ENCODE measurements at regions not wholly inside any gene's neighbourhood (a gene's known extent, or its start where the extent isn't known, plus 50 kb on each side); places are given as distances from the start of the nearest gene placed in this dataset.

- no peaks in the 10 kb centered on the region for H3F3A ChIP-seq (replicated peaks; ENCODE audit: low read depth)
- H3K4me1 ChIP-seq (ENCODE audit: insufficient read depth): no peaks in the 10 kb centered on the region
- H3K27me3 Mint-ChIP-seq (ENCODE audit: insufficient read depth, low read depth, poor library complexity): peaks cover 2% of the 10 kb centered on the region
- H3K4me1 Mint-ChIP-seq: no peaks in the 10 kb centered on the region
- no peak overlapping the region for H3K4me3 ChIP-seq
- no peak overlapping the region for H3K27ac ChIP-seq (ENCODE audit: low read depth)
- no peaks in the 10 kb centered on the region for H4K20me1 ChIP-seq (replicated peaks; ENCODE audit: insufficient read depth)
- H3K27ac Mint-ChIP-seq: no peak overlapping the region
- no peaks in the 10 kb centered on the region for H3K27me3 ChIP-seq (ENCODE audit: insufficient read depth)
- no peak overlapping the region for H2AFZ ChIP-seq
- DNase-seq (ENCODE audit: low spot score) (no peak), ATAC-seq (no peak)
- H3K36me3 Mint-ChIP-seq (ENCODE audit: low read depth): no peaks in the 10 kb centered on the region; the same call in 2 of the 3 replicates
- no peaks in the 10 kb centered on the region for H3K79me2 ChIP-seq (replicated peaks; ENCODE audit: insufficient read depth)
- no peak overlapping the region for H3K4me3 Mint-ChIP-seq
- TF ChIP-seq EZH2 (IDR thresholded peaks at IDR 0.05; ENCODE audit: low read depth, unreplicated experiment) (no peak), ETS1 (IDR thresholded peaks at IDR 0.05) (no peak)
- H3K4me2 ChIP-seq: no peak overlapping the region
- peaks cover 17% of the 10 kb centered on the region for H3K9me3 Mint-ChIP-seq
- H3K9me2 ChIP-seq (ENCODE audit: insufficient read depth): no peaks in the 10 kb centered on the region
- H3K36me3 ChIP-seq (ENCODE audit: insufficient read depth): no peaks in the 10 kb centered on the region
These were observed 86.7 kb upstream of the IPO5 start for GRCh38 chr13:97866751-97867150.

GRCh38 chr13:97873398-97873797 lies 80.1 kb upstream of the IPO5 start:
- Histone ChIP-seq H3K4me3 (no peak overlapping the region), H3K79me2 (replicated peaks; ENCODE audit: insufficient read depth) (no peaks in the 10 kb centered on the region), H4K20me1 (replicated peaks; ENCODE audit: insufficient read depth) (no peaks in the 10 kb centered on the region), H3K36me3 (ENCODE audit: insufficient read depth) (no peaks in the 10 kb centered on the region), H2AFZ (no peak overlapping the region), H3K27ac (ENCODE audit: low read depth) (no peak overlapping the region), H3K4me2 (no peak overlapping the region), H3K4me1 (ENCODE audit: insufficient read depth) (peaks cover 16% of the 10 kb centered on the region; the same call in 1 of the 2 replicates), H3F3A (replicated peaks; ENCODE audit: low read depth) (no peaks in the 10 kb centered on the region), H3K9me2 (ENCODE audit: insufficient read depth) (peaks cover 5% of the 10 kb centered on the region; the same call in 1 of the 2 replicates), H3K27me3 (ENCODE audit: insufficient read depth) (no peaks in the 10 kb centered on the region)
- no peaks in the 10 kb centered on the region; the same call in 2 of the 3 replicates for H3K9me3 Mint-ChIP-seq
- ATAC-seq (no peak), DNase-seq (ENCODE audit: low spot score) (no peak)
- no peak overlapping the region for H3K4me3 Mint-ChIP-seq
- peaks cover 2% of the 10 kb centered on the region for H3K27me3 Mint-ChIP-seq (ENCODE audit: insufficient read depth, low read depth, poor library complexity)
- no peaks in the 10 kb centered on the region for H3K36me3 Mint-ChIP-seq (ENCODE audit: low read depth)
- no peak for TF ChIP-seq ETS1 (IDR thresholded peaks at IDR 0.05)
- no peak for TF ChIP-seq CREB1 (CRISPR knock-in tag; IDR thresholded peaks at IDR 0.05; ENCODE audit: low read depth)
- TF ChIP-seq EZH2phosphoT487 (IDR thresholded peaks at IDR 0.05; ENCODE audit: unreplicated experiment): no peak
- no peak for TF ChIP-seq ZNF462 (CRISPR knock-in tag; IDR thresholded peaks at IDR 0.05)
- TF ChIP-seq ZNF331 (CRISPR knock-in tag; IDR thresholded peaks at IDR 0.05; ENCODE audit: low read depth): no peak
- no peak for TF ChIP-seq ZNF114 (CRISPR knock-in tag; IDR thresholded peaks at IDR 0.05)
- no peak for TF ChIP-seq NANOG (IDR thresholded peaks at IDR 0.05; ENCODE audit: borderline replicate concordance)
- no peak for TF ChIP-seq POLR2AphosphoS5 (IDR thresholded peaks at IDR 0.05; ENCODE audit: low read depth)
- no peak for TF ChIP-seq EZH2 (IDR thresholded peaks at IDR 0.05; ENCODE audit: low read depth, unreplicated experiment)
- TF ChIP-seq STAT1 (IDR thresholded peaks at IDR 0.05; ENCODE audit: unreplicated experiment): no peak
- H3K27ac Mint-ChIP-seq: no peak overlapping the region
- peaks cover 20% of the 10 kb centered on the region for H3K4me1 Mint-ChIP-seq
